Esophagus squamous epithelium (tissue), 4 donors: ENCODE measurements at regions not wholly inside any gene's neighbourhood (a gene's known extent, or its start where the extent isn't known, plus 50 kb on each side); places are given as distances from the start of the nearest gene placed in this dataset.

Source experiments
- POLR2A ChIP-seq, 4 donors: fragments of 450-650 bp; IDR thresholded peaks; one replicate each; pipeline ENCODE4 v1.6.1; 2017; ENCODE audit warnings: antibody characterized with exemption in 4 of 4, mild to moderate bottlenecking in 4 of 4, moderate library complexity in 3 of 4
- TF ChIP-seq, protein P1 (sequence below), 6 experiments: fragments of 450-650 bp in 4 of 6; fragments of 200-600 bp in 2 of 6; sonication (generic) in 2 of 6; IDR thresholded peaks; one replicate each; pipeline ENCODE4 v1.5.1; 2016 to 2019; ENCODE audit warnings: antibody characterized with exemption in 6 of 6, mild to moderate bottlenecking in 4 of 6, moderate library complexity in 4 of 6

DNA sequence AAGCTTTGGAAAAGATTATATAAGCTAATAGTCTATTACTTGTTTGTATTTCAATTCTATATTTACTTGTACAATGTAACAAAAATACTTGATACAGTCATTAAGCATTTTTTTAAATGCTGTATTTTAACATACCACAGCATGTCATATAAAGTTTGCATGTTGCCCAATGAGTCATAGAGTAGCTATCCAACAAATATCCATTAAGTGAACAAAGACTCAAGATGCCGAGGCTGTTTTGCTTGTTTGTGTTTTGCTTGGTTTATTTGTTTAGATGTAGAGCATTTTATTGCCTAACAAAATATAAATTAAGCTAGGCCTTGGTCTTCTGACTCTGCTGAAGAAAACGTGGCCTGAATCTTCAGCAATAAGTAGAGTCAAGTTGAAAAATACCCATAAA, 1584.3 kb upstream of the NUDT12 start:
- no peak for TF ChIP-seq POLR2A (IDR thresholded peaks at IDR 0.05)
- TF ChIP-seq, protein P1, sequence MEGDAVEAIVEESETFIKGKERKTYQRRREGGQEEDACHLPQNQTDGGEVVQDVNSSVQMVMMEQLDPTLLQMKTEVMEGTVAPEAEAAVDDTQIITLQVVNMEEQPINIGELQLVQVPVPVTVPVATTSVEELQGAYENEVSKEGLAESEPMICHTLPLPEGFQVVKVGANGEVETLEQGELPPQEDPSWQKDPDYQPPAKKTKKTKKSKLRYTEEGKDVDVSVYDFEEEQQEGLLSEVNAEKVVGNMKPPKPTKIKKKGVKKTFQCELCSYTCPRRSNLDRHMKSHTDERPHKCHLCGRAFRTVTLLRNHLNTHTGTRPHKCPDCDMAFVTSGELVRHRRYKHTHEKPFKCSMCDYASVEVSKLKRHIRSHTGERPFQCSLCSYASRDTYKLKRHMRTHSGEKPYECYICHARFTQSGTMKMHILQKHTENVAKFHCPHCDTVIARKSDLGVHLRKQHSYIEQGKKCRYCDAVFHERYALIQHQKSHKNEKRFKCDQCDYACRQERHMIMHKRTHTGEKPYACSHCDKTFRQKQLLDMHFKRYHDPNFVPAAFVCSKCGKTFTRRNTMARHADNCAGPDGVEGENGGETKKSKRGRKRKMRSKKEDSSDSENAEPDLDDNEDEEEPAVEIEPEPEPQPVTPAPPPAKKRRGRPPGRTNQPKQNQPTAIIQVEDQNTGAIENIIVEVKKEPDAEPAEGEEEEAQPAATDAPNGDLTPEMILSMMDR (IDR thresholded peaks at IDR 0.05) = no peak
